ENCODE measurements at regions not wholly inside any gene's neighbourhood (a gene's known extent, or its start where the extent isn't known, plus 50 kb on each side); places are given as distances from the start of the nearest gene placed in this dataset.
A peak's percentile ranks its signal among the peaks of the same experiment; 100 is the strongest.

DNA sequence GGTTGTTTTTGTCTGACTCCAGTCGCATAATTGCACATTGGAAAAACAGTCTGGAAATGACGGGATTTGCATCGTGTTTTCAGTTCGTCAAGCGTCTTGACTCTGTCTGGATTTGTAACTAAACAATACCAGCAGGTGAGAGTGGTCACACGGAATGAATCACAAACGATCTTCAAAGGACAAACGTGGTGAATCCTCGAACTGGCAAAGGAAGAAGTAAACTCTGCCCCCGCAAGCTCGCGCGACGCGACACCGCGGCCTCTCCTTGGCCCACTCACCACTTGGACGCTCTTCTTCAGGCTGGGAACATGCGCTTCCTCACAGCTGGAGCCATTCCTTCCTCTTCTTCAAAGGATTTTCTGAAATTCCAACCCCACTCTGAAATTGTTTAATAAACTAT lies 352.6 kb downstream of the THBS2 start:
- ChIA-PET POLR2A (no interaction called here), CTCF (no interaction called here)

DNA sequence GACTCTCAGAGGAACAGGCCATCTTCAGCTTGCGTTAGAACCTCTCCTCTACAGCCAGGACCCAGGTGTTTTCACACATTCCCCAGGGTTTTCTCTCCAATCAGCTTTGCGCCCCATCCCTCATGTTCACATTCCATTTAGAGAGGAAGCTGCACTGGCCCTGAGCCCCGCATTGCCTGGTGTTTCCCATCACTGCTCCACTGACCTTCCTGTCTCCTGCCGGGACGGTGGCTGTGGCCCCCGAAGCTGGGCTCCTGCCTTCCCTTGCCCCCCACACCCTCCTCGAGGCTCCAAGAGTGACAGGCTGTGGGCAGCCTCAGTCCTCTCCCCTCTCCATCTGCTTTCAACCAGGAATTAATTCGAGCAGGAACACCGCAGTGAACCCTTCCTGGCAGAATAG lies 357.3 kb downstream of the THBS2 start:
- ChIA-PET POLR2A (no interaction called here), CTCF (no interaction called here)
- no peak for DNase-seq (ENCODE audit: extremely low spot score)
- no peak for TF ChIP-seq FOXA1 (IDR thresholded peaks at IDR 0.05)
- no peak for TF ChIP-seq SUZ12 (IDR thresholded peaks at IDR 0.05)
- no peak for TF ChIP-seq HDGF (IDR thresholded peaks at IDR 0.05; ENCODE audit: borderline replicate concordance)
- no peak for TF ChIP-seq ZNF384 (IDR thresholded peaks at IDR 0.05)
- no peak for TF ChIP-seq NFRKB (IDR thresholded peaks at IDR 0.05)
- no peak for TF ChIP-seq CTBP1 (IDR thresholded peaks at IDR 0.05; ENCODE audit: borderline replicate concordance)
- TF ChIP-seq SP1 (IDR thresholded peaks at IDR 0.05), result no peak
- TF ChIP-seq PKNOX1 (IDR thresholded peaks at IDR 0.05), result no peak
- TF ChIP-seq LEF1 (IDR thresholded peaks at IDR 0.05; ENCODE audit: borderline replicate concordance), result no peak
- no peak for TF ChIP-seq ARNT (IDR thresholded peaks at IDR 0.05)
- no peak for TF ChIP-seq FOXM1 (IDR thresholded peaks at IDR 0.05; ENCODE audit: borderline replicate concordance)
- no peak for TF ChIP-seq BHLHE40 (IDR thresholded peaks at IDR 0.05; ENCODE audit: borderline replicate concordance)
- no peak for TF ChIP-seq TARDBP (IDR thresholded peaks at IDR 0.05)
- no peak for TF ChIP-seq ELF4 (IDR thresholded peaks at IDR 0.05)
- no peak for TF ChIP-seq FOXK2 (IDR thresholded peaks at IDR 0.05)
- no peak for TF ChIP-seq L3MBTL2 (conservative IDR thresholded peaks at IDR 0.05)

More for the DNA sequence above, 352.6 kb downstream of the THBS2 start:
- DNase-seq (ENCODE audit: extremely low spot score), result no peak
- no peak for TF ChIP-seq PKNOX1 (IDR thresholded peaks at IDR 0.05)

DNA sequence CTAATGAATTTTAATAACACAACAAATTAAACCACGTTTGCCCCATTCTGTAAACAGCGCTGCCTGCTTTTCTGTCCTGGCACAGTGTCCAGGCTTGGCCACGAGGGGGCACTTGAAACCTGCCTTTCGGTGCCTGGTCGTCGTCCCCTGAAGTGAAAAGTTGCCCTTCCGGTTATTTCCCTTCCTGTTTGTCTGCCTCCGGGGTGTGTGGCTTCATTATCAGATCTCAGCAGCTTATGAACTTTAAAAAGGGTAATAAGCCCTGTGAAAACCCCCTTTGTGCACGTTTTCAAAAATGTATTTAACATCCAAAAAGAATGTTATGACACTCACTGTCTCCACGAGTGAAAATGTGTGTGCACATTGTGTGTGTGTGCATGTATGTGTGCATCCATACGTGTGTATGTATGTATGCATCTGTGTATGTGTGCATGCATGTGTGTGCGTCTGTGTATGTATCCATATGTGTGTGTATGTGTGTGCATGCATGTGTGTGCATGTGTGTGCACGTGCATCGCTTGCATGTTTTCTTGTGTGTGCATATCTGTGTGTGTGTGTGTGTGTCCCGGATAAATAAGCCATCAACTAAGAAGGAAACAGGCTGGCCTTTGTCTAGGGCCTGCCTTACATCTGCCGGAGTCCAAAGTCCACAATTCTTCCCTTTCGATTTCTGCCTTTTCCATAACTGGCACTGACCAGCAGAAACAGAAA lies 358.4 kb downstream of the THBS2 start:
- TF ChIP-seq SUZ12 (IDR thresholded peaks at IDR 0.05) (no peak), NFRKB (IDR thresholded peaks at IDR 0.05) (no peak), ELF4 (IDR thresholded peaks at IDR 0.05) (no peak), FOXA1 (IDR thresholded peaks at IDR 0.05) (no peak), SP1 (IDR thresholded peaks at IDR 0.05) (no peak), TARDBP (IDR thresholded peaks at IDR 0.05) (no peak), FOXM1 (IDR thresholded peaks at IDR 0.05; ENCODE audit: borderline replicate concordance) (no peak), HDGF (IDR thresholded peaks at IDR 0.05; ENCODE audit: borderline replicate concordance) (no peak), L3MBTL2 (conservative IDR thresholded peaks at IDR 0.05) (no peak), ZNF384 (IDR thresholded peaks at IDR 0.05) (no peak), BHLHE40 (IDR thresholded peaks at IDR 0.05; ENCODE audit: borderline replicate concordance) (no peak), LEF1 (IDR thresholded peaks at IDR 0.05; ENCODE audit: borderline replicate concordance) (no peak)
- peak; percentile 88 for DNase-seq (ENCODE audit: extremely low spot score)
- ChIA-PET CTCF (no interaction called here), POLR2A (no interaction called here)

GRCh38 chr6:168892031-168892430 lies 361.6 kb downstream of the THBS2 start:
- TF ChIP-seq ELF4 (IDR thresholded peaks at IDR 0.05), result no peak
- TF ChIP-seq LEF1 (IDR thresholded peaks at IDR 0.05; ENCODE audit: borderline replicate concordance), result no peak
- no peak for TF ChIP-seq HDGF (IDR thresholded peaks at IDR 0.05; ENCODE audit: borderline replicate concordance)
- no peak for TF ChIP-seq TARDBP (IDR thresholded peaks at IDR 0.05)
- TF ChIP-seq FOXA1 (IDR thresholded peaks at IDR 0.05), result no peak
- no peak for TF ChIP-seq FOXK2 (IDR thresholded peaks at IDR 0.05)
- no peak for TF ChIP-seq BHLHE40 (IDR thresholded peaks at IDR 0.05; ENCODE audit: borderline replicate concordance)
- TF ChIP-seq SUZ12 (IDR thresholded peaks at IDR 0.05), result no peak
- TF ChIP-seq ARNT (IDR thresholded peaks at IDR 0.05), result no peak
- TF ChIP-seq L3MBTL2 (conservative IDR thresholded peaks at IDR 0.05), result no peak
- TF ChIP-seq CTBP1 (IDR thresholded peaks at IDR 0.05; ENCODE audit: borderline replicate concordance), result no peak
- no peak for TF ChIP-seq FOXM1 (IDR thresholded peaks at IDR 0.05; ENCODE audit: borderline replicate concordance)
- no peak for TF ChIP-seq PKNOX1 (IDR thresholded peaks at IDR 0.05)
- TF ChIP-seq ZNF384 (IDR thresholded peaks at IDR 0.05), result no peak
- no peak for TF ChIP-seq SP1 (IDR thresholded peaks at IDR 0.05)
- no peak for TF ChIP-seq NFRKB (IDR thresholded peaks at IDR 0.05)
- POLR2A ChIA-PET, result no interaction called here
- CTCF ChIA-PET, result interaction anchor here (0.6 to 2.4 kb wide), 3 partner anchors 16 to 595 kb away, joined by 3 to 16 read pairs (median 4); no protein-coding TSS in a partner anchor
- DNase-seq (ENCODE audit: extremely low spot score), result no peak

DNA sequence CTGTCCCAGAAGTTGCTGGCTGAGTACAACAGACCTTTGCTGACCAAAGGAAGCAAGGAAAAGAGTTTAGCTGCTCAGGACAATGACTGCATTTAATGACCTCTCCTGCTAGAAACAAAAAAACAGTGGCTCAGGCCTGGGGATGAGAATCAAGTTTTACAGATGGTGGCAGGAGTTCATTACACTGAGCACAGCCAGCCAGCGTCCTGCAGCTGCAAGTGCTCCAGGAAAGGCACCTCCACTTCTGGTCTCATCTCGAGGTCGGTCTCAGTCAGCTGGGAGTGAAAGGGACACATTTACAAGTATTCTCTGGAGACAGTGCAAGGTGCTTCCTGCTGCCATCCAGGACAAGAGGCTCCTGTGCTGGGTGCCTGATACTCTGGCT lies 362.7 kb downstream of the THBS2 start:
- POLR2A ChIA-PET, result no interaction called here
- CTCF ChIA-PET, result interaction anchor here (2.4 kb wide), 1 partner anchor 521 kb away, joined by 16 read pairs; no protein-coding TSS in a partner anchor
- DNase-seq (ENCODE audit: extremely low spot score), result no peak
- TF ChIP-seq NFRKB (IDR thresholded peaks at IDR 0.05) (no peak), BHLHE40 (IDR thresholded peaks at IDR 0.05; ENCODE audit: borderline replicate concordance) (no peak), FOXK2 (IDR thresholded peaks at IDR 0.05) (no peak), LEF1 (IDR thresholded peaks at IDR 0.05; ENCODE audit: borderline replicate concordance) (no peak), FOXA1 (IDR thresholded peaks at IDR 0.05) (no peak), SUZ12 (IDR thresholded peaks at IDR 0.05) (no peak), PKNOX1 (IDR thresholded peaks at IDR 0.05) (no peak), L3MBTL2 (conservative IDR thresholded peaks at IDR 0.05) (no peak), HDGF (IDR thresholded peaks at IDR 0.05; ENCODE audit: borderline replicate concordance) (no peak), ELF4 (IDR thresholded peaks at IDR 0.05) (no peak), TARDBP (IDR thresholded peaks at IDR 0.05) (no peak), ARNT (IDR thresholded peaks at IDR 0.05) (no peak), SP1 (IDR thresholded peaks at IDR 0.05) (no peak), ZNF384 (IDR thresholded peaks at IDR 0.05) (no peak), FOXM1 (IDR thresholded peaks at IDR 0.05; ENCODE audit: borderline replicate concordance) (no peak)
